C4-2B (cell line): ENCODE measurements at regions not wholly inside any gene's neighbourhood (a gene's known extent, or its start where the extent isn't known, plus 50 kb on each side); places are given as distances from the start of the nearest gene placed in this dataset.
A peak's percentile ranks its signal among the peaks of the same experiment; 100 is the strongest.

ENCODE experiments used
- H3K27ac ChIP-seq: fragments of 450-650 bp; 2 replicates; pipeline ENCODE4 v1.5.1; 2017
- ZFX ChIP-seq: fragments of 450-650 bp; IDR thresholded peaks from 2 replicates; pipeline ENCODE4 v1.6.1; 2017
- TF ChIP-seq, protein P1 (sequence below): fragments of 450-650 bp; conservative IDR thresholded peaks from 2 replicates; pipeline ENCODE4 v1.5.1; 2017; ENCODE audit warnings: mild to moderate bottlenecking

DNA sequence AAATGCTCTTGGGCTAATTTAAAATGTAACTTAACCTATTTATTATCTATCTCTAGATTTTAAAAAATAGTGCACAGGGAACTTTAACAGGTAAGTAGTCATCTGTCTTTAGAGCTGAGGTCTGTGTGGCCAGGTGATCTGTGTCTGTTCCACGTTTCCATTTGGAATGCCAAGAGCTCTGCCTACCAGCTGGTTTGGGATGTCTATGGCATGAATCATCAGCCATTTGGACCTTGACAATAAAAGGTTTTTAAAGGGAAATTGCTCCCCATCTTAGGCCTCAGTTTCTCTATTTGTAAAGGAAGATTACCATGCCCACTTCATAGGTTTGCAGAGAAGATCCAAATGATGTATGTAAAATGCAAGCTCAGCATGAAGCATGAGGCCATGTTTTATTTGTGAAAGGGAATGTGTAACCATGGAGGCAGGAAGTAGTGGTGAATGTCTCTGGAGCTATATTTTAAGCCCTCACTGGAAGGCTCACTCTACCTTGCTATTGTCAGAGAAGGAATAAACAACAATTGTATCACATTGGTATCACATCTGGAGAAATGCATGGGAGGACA is 548.1 kb upstream of the LMCD1 start:
- H3K27ac ChIP-seq, result no peak overlapping the region
- TF ChIP-seq, protein P1, sequence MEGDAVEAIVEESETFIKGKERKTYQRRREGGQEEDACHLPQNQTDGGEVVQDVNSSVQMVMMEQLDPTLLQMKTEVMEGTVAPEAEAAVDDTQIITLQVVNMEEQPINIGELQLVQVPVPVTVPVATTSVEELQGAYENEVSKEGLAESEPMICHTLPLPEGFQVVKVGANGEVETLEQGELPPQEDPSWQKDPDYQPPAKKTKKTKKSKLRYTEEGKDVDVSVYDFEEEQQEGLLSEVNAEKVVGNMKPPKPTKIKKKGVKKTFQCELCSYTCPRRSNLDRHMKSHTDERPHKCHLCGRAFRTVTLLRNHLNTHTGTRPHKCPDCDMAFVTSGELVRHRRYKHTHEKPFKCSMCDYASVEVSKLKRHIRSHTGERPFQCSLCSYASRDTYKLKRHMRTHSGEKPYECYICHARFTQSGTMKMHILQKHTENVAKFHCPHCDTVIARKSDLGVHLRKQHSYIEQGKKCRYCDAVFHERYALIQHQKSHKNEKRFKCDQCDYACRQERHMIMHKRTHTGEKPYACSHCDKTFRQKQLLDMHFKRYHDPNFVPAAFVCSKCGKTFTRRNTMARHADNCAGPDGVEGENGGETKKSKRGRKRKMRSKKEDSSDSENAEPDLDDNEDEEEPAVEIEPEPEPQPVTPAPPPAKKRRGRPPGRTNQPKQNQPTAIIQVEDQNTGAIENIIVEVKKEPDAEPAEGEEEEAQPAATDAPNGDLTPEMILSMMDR, result no peak
- no peak for TF ChIP-seq ZFX

DNA sequence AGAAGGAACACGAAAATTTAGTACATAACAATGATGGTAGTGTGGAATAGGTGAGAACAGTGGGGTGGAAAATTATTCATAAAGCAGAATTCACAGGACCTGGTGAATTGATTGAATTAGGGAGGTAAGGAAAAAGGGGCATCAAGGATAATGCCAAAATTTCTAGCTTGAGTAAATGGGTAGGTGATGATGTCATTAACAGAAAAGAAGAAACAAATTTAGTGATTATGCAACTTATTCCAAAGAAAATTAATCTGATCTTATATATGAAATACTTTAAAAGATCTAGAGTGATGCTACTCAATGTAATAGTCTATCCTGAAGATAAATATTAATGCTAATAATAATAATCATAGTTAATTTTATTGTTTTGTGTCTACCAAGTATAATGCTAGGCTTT is 544.6 kb upstream of the LMCD1 start:
- no peak for TF ChIP-seq ZFX
- TF ChIP-seq, protein P1, result no peak

DNA sequence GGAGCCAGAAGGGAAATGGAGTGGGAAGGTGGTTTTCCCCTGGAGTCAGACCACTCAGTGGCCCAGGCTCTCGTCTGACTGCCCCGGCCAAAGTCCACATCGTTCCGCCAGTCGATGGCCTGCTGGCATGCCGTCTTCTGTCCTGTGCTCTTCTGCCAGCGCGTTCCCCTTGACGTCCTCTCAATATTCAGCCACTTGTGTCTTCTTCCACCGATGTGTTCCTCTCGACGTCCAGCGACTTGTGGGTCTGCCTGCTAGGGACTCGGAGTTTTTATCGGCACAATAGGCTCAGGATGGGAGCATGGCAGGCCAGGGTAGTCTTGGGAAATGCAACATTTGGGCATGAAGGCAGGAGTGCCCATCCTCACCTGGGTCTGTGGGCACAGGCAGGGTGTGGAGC is 542.5 kb upstream of the LMCD1 start:
- TF ChIP-seq, protein P1, result no peak
- no peak for TF ChIP-seq ZFX
- no peak overlapping the region for H3K27ac ChIP-seq

More for the DNA sequence above, 544.6 kb upstream of the LMCD1 start:
- H3K27ac ChIP-seq, result no peak overlapping the region

DNA sequence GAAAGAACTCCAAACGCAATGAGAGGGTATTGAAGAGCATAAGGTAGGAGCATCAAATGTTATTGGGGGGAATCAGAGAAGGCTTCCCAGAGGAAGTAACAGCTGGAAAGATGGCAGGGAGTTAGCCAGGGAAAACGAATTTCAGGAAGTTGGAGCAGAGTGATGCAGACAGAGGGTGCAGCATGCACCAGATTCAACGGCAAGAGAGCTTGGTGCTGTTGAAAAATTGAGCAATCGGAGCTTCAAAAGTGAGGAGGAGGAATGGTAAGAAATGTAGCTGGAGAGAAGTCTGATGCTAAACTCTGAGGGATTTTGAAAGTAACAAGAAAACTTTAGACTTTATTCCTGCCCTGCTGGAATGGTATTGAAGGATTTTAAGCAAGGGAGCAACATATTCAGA is 541.0 kb upstream of the LMCD1 start:
- TF ChIP-seq, protein P1, result no peak
- TF ChIP-seq ZFX, result no peak
- H3K27ac ChIP-seq, result no peak overlapping the region

DNA sequence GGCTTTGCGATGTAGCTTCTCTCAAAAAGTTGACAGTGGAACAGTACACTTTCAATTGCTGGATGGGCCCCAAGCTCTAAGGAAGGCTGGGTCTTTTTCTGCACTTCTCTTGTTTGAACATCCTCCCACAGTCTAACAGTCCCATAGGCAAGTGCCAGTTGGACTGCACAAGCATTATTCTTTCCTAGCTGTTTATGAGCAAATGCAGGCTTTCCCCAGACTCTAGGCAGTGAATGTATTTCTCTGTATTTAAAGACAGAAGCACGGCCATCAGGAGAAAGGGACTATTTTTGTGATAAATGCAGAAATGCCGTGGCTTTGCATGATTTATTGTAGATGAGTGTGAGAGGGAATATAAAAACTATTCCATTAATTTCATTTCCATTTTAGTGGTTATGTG is 539.3 kb upstream of the LMCD1 start:
- no peak for TF ChIP-seq ZFX
- TF ChIP-seq, protein P1, result no peak
- H3K27ac ChIP-seq, result no peak overlapping the region

DNA sequence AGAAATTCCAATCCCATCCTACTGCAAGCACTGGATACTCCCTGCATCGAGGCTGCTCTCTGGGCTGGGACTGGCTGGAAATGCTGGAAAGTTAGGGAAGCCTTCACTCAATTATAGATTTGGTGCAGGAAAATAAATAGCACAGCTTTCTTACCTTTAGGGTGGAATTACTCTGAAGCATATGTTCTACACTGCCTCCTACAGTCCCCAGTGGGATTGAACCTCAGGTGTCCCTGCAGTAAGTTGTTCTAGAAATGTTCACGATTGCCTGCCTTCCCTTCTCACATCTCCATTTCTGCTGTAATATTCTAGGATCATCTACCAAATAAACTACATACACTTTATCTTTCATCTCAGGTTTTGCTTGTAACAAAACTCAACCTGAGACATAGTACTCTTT is 536.7 kb upstream of the LMCD1 start:
- H3K27ac ChIP-seq, result no peak overlapping the region
- no peak for TF ChIP-seq ZFX
- TF ChIP-seq, protein P1, result peak; percentile 28

DNA sequence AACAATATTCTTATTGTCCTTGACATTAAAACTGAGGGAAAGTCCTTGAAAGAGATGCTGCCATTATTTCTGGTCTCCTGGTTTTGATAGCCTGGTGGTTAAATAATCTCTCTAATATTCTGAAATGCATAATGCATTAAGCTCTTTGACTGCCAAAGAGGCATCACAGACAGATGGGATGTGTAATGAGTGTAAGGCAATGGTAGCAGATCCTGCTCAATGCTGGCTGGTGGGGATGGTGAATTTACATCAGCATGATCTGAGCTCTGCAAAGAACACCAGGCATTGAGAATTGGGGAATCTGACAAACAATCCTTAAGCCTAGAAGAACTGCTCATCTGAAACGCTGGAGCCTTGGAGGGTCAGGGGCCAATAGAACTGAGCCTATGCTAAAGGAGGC is 528.6 kb upstream of the LMCD1 start:
- no peak for TF ChIP-seq ZFX
- H3K27ac ChIP-seq, result no peak overlapping the region

DNA sequence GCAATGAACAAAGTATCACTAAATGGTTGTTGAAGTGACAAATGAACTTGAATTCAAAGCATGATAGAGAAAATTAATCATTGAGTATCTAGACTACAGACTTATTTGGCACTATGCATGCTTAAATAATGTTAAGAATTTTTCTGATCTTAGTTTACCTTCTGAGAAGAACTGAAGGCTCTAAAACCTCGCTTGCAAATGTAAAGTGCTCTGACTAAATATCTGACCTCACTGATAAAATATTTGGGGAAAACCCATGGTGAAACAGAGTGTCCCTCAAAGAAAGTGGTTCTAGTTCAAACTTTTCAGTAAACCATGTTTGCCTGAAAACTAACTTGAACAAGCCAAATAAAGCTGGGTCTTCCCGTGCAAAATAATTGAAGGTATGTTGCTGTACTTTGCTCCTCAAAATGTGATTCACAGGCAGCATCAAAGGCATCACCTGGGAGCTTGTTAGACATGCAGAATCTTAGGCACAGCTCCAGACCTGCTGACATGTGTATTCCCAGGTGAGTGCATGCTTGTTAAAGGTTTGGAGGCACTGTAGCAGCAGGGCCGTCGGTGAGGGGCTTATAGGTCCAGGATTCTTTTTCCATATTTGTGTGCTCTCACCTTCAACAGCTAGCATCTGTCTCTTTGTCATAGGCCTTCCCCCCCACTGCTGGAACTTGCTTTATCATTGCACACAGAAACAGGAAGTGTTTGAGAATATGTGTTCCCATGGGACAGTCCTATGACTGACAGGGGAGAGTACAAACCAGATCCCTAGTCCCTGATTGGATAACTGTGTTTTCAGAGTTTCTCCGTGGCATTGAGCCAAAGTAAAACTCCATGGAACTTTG is 524.2 kb upstream of the LMCD1 start:
- TF ChIP-seq, protein P1, result no peak
- no peak for TF ChIP-seq ZFX

More for the DNA sequence above, 524.2 kb upstream of the LMCD1 start:
- H3K27ac ChIP-seq, result no peak overlapping the region
